ENCODE measurements at regions not wholly inside any gene's neighbourhood (a gene's known extent, or its start where the extent isn't known, plus 50 kb on each side); places are given as distances from the start of the nearest gene placed in this dataset.

GRCh38 chr9:134536101-134536900, 105.3 kb upstream of the COL5A1 start:
- H3K27me3 ChIP-seq = no peaks in the 10 kb centered on the region
- no peak overlapping the region for H3K27ac ChIP-seq
- H3K4me1 ChIP-seq = peaks cover 0 to 13% of the 10 kb centered on the region in 2 donors
- WGBS, 2 donors = 81 to 83% methylated on average over 20 to 21 of the region's 22 CpGs
- no peak for DNase-seq
- intact Hi-C loops (cut with DNase I) = no loop called here
- no peaks in the 10 kb centered on the region for H3K9me3 ChIP-seq
- no peak overlapping the region for H3K4me3 ChIP-seq (replicated peaks in 1 of 3)
- TF ChIP-seq CTCF (IDR thresholded peaks at IDR 0.05) (no peak), POLR2A (IDR thresholded peaks at IDR 0.05) (no peak)
- no peaks in the 10 kb centered on the region for H3K36me3 ChIP-seq

- intact Hi-C loops (cut with DNase I) = no loop called here
- WGBS, 2 donors = 85% methylated on average over 12 to 14 of the region's 14 CpGs
- DNase-seq = no peak
- H3K36me3 ChIP-seq = no peaks in the 10 kb centered on the region
- no peaks in the 10 kb centered on the region for H3K9me3 ChIP-seq
- no peak overlapping the region for H3K27ac ChIP-seq
- H3K27me3 ChIP-seq = no peaks in the 10 kb centered on the region
- peaks cover 0 to 13% of the 10 kb centered on the region in 2 donors for H3K4me1 ChIP-seq
- H3K4me3 ChIP-seq (replicated peaks in 1 of 3) = no peak overlapping the region
- TF ChIP-seq POLR2A (IDR thresholded peaks at IDR 0.05) (no peak), CTCF (IDR thresholded peaks at IDR 0.05) (no peak)
These were observed 104.7 kb upstream of the COL5A1 start for GRCh38 chr9:134536931-134537330.

- peaks cover 0 to 13% of the 10 kb centered on the region in 2 donors for H3K4me1 ChIP-seq
- no peaks in the 10 kb centered on the region for H3K9me3 ChIP-seq
- H3K27ac ChIP-seq = no peak overlapping the region
- H3K27me3 ChIP-seq = no peaks in the 10 kb centered on the region
- WGBS, 2 donors = 77 to 79% methylated on average over 21 of the region's 21 CpGs
- H3K4me3 ChIP-seq (replicated peaks in 1 of 3) = no peak overlapping the region
- intact Hi-C loops (cut with DNase I) = no loop called here
- no peak for TF ChIP-seq CTCF (IDR thresholded peaks at IDR 0.05)
- no peak for TF ChIP-seq POLR2A (IDR thresholded peaks at IDR 0.05)
- DNase-seq = no peak
- H3K36me3 ChIP-seq = no peaks in the 10 kb centered on the region
These were observed 103.5 kb upstream of the COL5A1 start for GRCh38 chr9:134537951-134538641.

GRCh38 chr9:134538856-134539566, 102.6 kb upstream of the COL5A1 start:
- Histone ChIP-seq H3K36me3 (no peaks in the 10 kb centered on the region), H3K27me3 (no peaks in the 10 kb centered on the region), H3K4me1 (peaks cover 0 to 13% of the 10 kb centered on the region in 2 donors), H3K27ac (no peak overlapping the region), H3K9me3 (no peaks in the 10 kb centered on the region), H3K4me3 (replicated peaks in 1 of 3) (no peak overlapping the region)
- TF ChIP-seq CTCF (IDR thresholded peaks at IDR 0.05) (no peak), POLR2A (IDR thresholded peaks at IDR 0.05) (no peak)
- 88 to 92% methylated on average over 15 to 21 of the region's 21 CpGs for WGBS, 2 donors
- intact Hi-C loops (cut with DNase I) = no loop called here
- no peak for DNase-seq

Data from thyroid gland (tissue), 4 donors.